GM23338 (cell line): ENCODE measurements at regions not wholly inside any gene's neighbourhood (a gene's known extent, or its start where the extent isn't known, plus 50 kb on each side); places are given as distances from the start of the nearest gene placed in this dataset.

Experiments
- ATAC-seq: fragments of 200-7000 bp; cut with Tn5 transposase; 3 replicates; pipeline ENCODE4 v1.9.1; 2020
- DNase-seq: peaks from one replicate; pipeline ENCODE4 v3.0.0-alpha.2; 2015; ENCODE audit warnings: low spot score
- H2AFZ ChIP-seq: fragments of 200-600 bp; sonication (generic); 2 replicates; pipeline ENCODE4 v1.8.0; 2016; ENCODE audit warnings: antibody characterized with exemption, mild to moderate bottlenecking, moderate library complexity
- H3F3A ChIP-seq: fragments of 200-600 bp; sonication (generic); replicated peaks from 2 replicates; pipeline ENCODE4 v1.8.0; 2017; ENCODE audit warnings: antibody characterized with exemption, mixed run types, low read depth
- H3K27ac ChIP-seq: fragments of 200-600 bp; sonication (generic); 2 replicates; pipeline ENCODE4 v1.6.1; 2016; ENCODE audit warnings: low read depth
- H3K27me3 ChIP-seq: fragments of 200-600 bp; sonication (generic); 2 replicates; pipeline ENCODE4 v1.8.0; 2016; ENCODE audit warnings: mild to moderate bottlenecking, mixed run types, moderate library complexity; ENCODE audit not compliant: insufficient read depth
- H3K36me3 ChIP-seq: fragments of 200-600 bp; sonication (generic); 2 replicates; pipeline ENCODE4 v1.8.0; 2016; ENCODE audit warnings: mild to moderate bottlenecking; ENCODE audit not compliant: insufficient read depth
- H3K4me1 ChIP-seq: fragments of 200-600 bp; sonication (generic); 2 replicates; pipeline ENCODE4 v1.8.0; 2016; ENCODE audit warnings: mild to moderate bottlenecking, moderate library complexity; ENCODE audit not compliant: insufficient read depth
- H3K4me2 ChIP-seq: fragments of 200-600 bp; sonication (generic); 2 replicates; pipeline ENCODE4 v1.7.1; 2017; ENCODE audit warnings: mixed run types
- H3K4me3 ChIP-seq: fragments of 200-600 bp; sonication (generic); 2 replicates; pipeline ENCODE4 v1.6.1; 2016; ENCODE audit warnings: mixed run types
- H3K79me2 ChIP-seq: fragments of 200-600 bp; sonication (generic); replicated peaks from 2 replicates; pipeline ENCODE4 v1.8.0; 2017; ENCODE audit warnings: mild to moderate bottlenecking; ENCODE audit not compliant: insufficient read depth
- H3K9me2 ChIP-seq: fragments of 200-600 bp; sonication (generic); 2 replicates; pipeline ENCODE4 v1.8.0; 2017; ENCODE audit not compliant: insufficient read depth
- H4K20me1 ChIP-seq: fragments of 200-600 bp; sonication (generic); replicated peaks from 2 replicates; pipeline ENCODE4 v1.8.0; 2017; ENCODE audit warnings: mild to moderate bottlenecking; ENCODE audit not compliant: insufficient read depth
- H3K27ac Mint-ChIP-seq: 2 replicates; pipeline ENCODE4 v1.8.0; 2020; ENCODE audit warnings: inconsistent platforms, mild to moderate bottlenecking, moderate library complexity, mixed read lengths
- H3K27me3 Mint-ChIP-seq: 3 replicates; pipeline ENCODE4 v1.8.0; 2022; ENCODE audit warnings: low read depth, mild to moderate bottlenecking, moderate library complexity, mixed read lengths, inconsistent platforms; ENCODE audit not compliant: insufficient read depth, poor library complexity
- H3K36me3 Mint-ChIP-seq: 3 replicates; pipeline ENCODE4 v1.8.0; 2021; ENCODE audit warnings: low read depth, mild to moderate bottlenecking, inconsistent platforms, moderate library complexity, mixed read lengths
- H3K4me1 Mint-ChIP-seq: 3 replicates; pipeline ENCODE4 v1.8.0; 2020; ENCODE audit warnings: mild to moderate bottlenecking, inconsistent platforms, mixed read lengths
- H3K4me3 Mint-ChIP-seq: 3 replicates; pipeline ENCODE4 v1.8.0; 2021; ENCODE audit warnings: moderate library complexity, mild to moderate bottlenecking, inconsistent platforms, mixed read lengths
- H3K9me3 Mint-ChIP-seq: 3 replicates; pipeline ENCODE4 v1.8.0; 2020; ENCODE audit warnings: moderate library complexity, mild to moderate bottlenecking, inconsistent platforms, mixed read lengths
- CREB1 ChIP-seq: fragments of 250-450 bp; sonication (Bioruptor Pico); IDR thresholded peaks from 2 replicates; pipeline ENCODE4 v1.5.0; 2020; ENCODE audit warnings: low read depth, mild to moderate bottlenecking, moderate library complexity
- CTCF ChIP-seq, 2 experiments: fragments of 200-600 bp in 1 of 2; sonication (generic) in 1 of 2; conservative IDR thresholded peaks; 2 replicates each; pipeline versions ENCODE4 v1.5.1 to v1.6.1; 2016 to 2017; ENCODE audit warnings: antibody characterized with exemption in 2 of 2, low read depth in 2 of 2, mild to moderate bottlenecking in 2 of 2, moderate library complexity in 1 of 2
- ETS1 ChIP-seq: IDR thresholded peaks from 2 replicates; pipeline ENCODE4 v1.6.1; 2016; ENCODE audit warnings: antibody characterized with exemption
- EZH2 ChIP-seq: fragments of 200-600 bp; sonication (generic); IDR thresholded peaks from one replicate; pipeline ENCODE4 v1.8.0; 2017; ENCODE audit warnings: antibody characterized with exemption, mild to moderate bottlenecking, low read depth; ENCODE audit not compliant: unreplicated experiment
- EZH2phosphoT487 ChIP-seq: fragments of 200-600 bp; sonication (generic); IDR thresholded peaks from one replicate; pipeline ENCODE4 v1.8.1; 2018; ENCODE audit warnings: antibody characterized with exemption; ENCODE audit not compliant: unreplicated experiment
- JUNB ChIP-seq: IDR thresholded peaks from one replicate; pipeline ENCODE4 v1.6.1; 2016; ENCODE audit warnings: antibody characterized with exemption; ENCODE audit not compliant: unreplicated experiment
- NANOG ChIP-seq: IDR thresholded peaks from 2 replicates; pipeline ENCODE4 v1.6.1; 2016; ENCODE audit warnings: antibody characterized with exemption, borderline replicate concordance
- REST ChIP-seq: IDR thresholded peaks from one replicate; pipeline ENCODE4 v1.6.1; 2018; ENCODE audit warnings: antibody characterized with exemption; ENCODE audit not compliant: unreplicated experiment
- STAT1 ChIP-seq: IDR thresholded peaks from one replicate; pipeline ENCODE4 v1.6.1; 2016; ENCODE audit warnings: antibody characterized with exemption; ENCODE audit not compliant: unreplicated experiment
- ZNF114 ChIP-seq: fragments of 250-450 bp; sonication (Bioruptor Pico); IDR thresholded peaks from 2 replicates; pipeline ENCODE4 v1.5.0; 2020; ENCODE audit warnings: mild to moderate bottlenecking, moderate library complexity
- ZNF331 ChIP-seq: fragments of 250-450 bp; sonication (Bioruptor Pico); IDR thresholded peaks from 2 replicates; pipeline ENCODE4 v1.5.0; 2020; ENCODE audit warnings: low read depth, mild to moderate bottlenecking, moderate library complexity
- ZNF462 ChIP-seq: fragments of 250-450 bp; sonication (Bioruptor Pico); IDR thresholded peaks from 2 replicates; pipeline ENCODE4 v1.5.0; 2020; ENCODE audit warnings: mild to moderate bottlenecking, moderate library complexity

- Histone ChIP-seq H3K27me3 (no peaks in the 10 kb centered on the region), H3F3A (no peaks in the 10 kb centered on the region), H3K79me2 (no peaks in the 10 kb centered on the region), H3K36me3 (no peaks in the 10 kb centered on the region), H3K4me3 (no peak overlapping the region), H3K4me2 (no peak overlapping the region), H3K4me1 (no peaks in the 10 kb centered on the region), H2AFZ (no peak overlapping the region), H3K27ac (no peak overlapping the region), H4K20me1 (no peaks in the 10 kb centered on the region), H3K9me2 (no peaks in the 10 kb centered on the region)
- no peak for TF ChIP-seq ZNF331 (CRISPR knock-in tag)
- TF ChIP-seq ETS1 = no peak
- TF ChIP-seq STAT1 = no peak
- no peak for TF ChIP-seq JUNB
- no peak for TF ChIP-seq CTCF (conservative IDR thresholded peaks at IDR 0.05; ENCODE audit: low read depth in 2 of 2)
- no peak for TF ChIP-seq ZNF114 (CRISPR knock-in tag)
- TF ChIP-seq NANOG = no peak
- no peak for TF ChIP-seq CREB1 (CRISPR knock-in tag)
- no peak for TF ChIP-seq EZH2phosphoT487
- TF ChIP-seq EZH2 = no peak
- TF ChIP-seq ZNF462 (CRISPR knock-in tag) = no peak
- TF ChIP-seq REST = no peak
- ATAC-seq (no peak), DNase-seq (no peak)
- H3K27ac Mint-ChIP-seq = no peak overlapping the region
- no peaks in the 10 kb centered on the region for H3K27me3 Mint-ChIP-seq
- H3K36me3 Mint-ChIP-seq = no peaks in the 10 kb centered on the region
- H3K9me3 Mint-ChIP-seq = no peaks in the 10 kb centered on the region; the same call in 2 of the 3 replicates
- H3K4me1 Mint-ChIP-seq = no peaks in the 10 kb centered on the region
- H3K4me3 Mint-ChIP-seq = no peak overlapping the region
These were observed 127.7 kb downstream of the C12orf50 start for GRCh38 chr12:87901457-87901856.
